Testis (tissue), 2 donors: ENCODE measurements at regions not wholly inside any gene's neighbourhood (a gene's known extent, or its start where the extent isn't known, plus 50 kb on each side); places are given as distances from the start of the nearest gene placed in this dataset.

Source experiments
- DNase-seq: peaks from one replicate; pipeline ENCODE4 v3.0.0-alpha.2; 2019
- H3K27ac ChIP-seq, 2 donors: fragments of 200-600 bp; sonication (generic); one replicate each; pipeline ENCODE4 v1.5.1; 2019
- H3K27me3 ChIP-seq: fragments of 200-600 bp; sonication (generic); one replicate; pipeline ENCODE4 v1.5.1; 2019
- H3K36me3 ChIP-seq: fragments of 200-600 bp; sonication (generic); one replicate; pipeline ENCODE4 v1.5.1; 2017; ENCODE audit warnings: low read depth; ENCODE audit errors: missing control alignments
- H3K4me1 ChIP-seq: fragments of 200-600 bp; sonication (generic); one replicate; pipeline ENCODE4 v1.5.1; 2019
- H3K4me3 ChIP-seq, 2 donors: fragments of 200-600 bp; sonication (generic); one replicate each; pipeline ENCODE4 v1.5.1; 2017 to 2019
- H3K9me3 ChIP-seq: fragments of 200-600 bp; sonication (generic); one replicate; pipeline ENCODE4 v1.5.1; 2017
- POLR2A ChIP-seq: fragments of 450-650 bp; IDR thresholded peaks from one replicate; pipeline ENCODE4 v1.6.1; 2017; ENCODE audit warnings: antibody characterized with exemption, mild to moderate bottlenecking, moderate library complexity
- WGBS, 2 donors: methylation state at CpG; one replicate each; pipeline ENCODE4 v1.1.5; 2018; 5-methylcytosine and 5-hydroxymethylcytosine counted together
- intact Hi-C: fragments of 100-400 bp; cut with DNase I; formaldehyde crosslinking; loops from one replicate; pipeline ENCODE4 v1.15.1; 2023; ENCODE audit warnings: low total_unique reads
- TF ChIP-seq, protein P1 (sequence below), 3 experiments: fragments of 450-650 bp in 2 of 3; fragments of 200-600 bp in 1 of 3; sonication (generic) in 1 of 3; IDR thresholded peaks; one replicate each; pipeline ENCODE4 v1.5.1; 2016 to 2019; ENCODE audit warnings: antibody characterized with exemption in 3 of 3, mild to moderate bottlenecking in 2 of 3, moderate library complexity in 1 of 3

DNA sequence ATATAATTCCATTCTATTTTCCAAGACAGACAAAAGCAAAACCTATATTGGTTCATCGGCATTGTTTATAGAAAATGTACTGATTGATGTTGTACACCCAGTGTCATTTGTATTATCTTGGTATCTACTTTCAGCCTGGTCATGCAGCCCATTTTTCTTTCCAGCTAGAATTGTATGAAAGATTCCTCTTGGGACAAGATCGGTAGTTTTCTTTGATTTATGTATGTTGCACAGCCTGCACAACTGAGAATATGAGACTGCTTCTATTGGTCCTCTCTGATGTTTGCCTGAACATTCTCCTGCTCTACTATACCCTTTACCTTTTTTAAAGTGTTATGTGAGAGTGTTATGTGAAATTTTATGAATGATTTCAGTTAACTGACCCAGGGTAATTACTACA, 487.7 kb upstream of the PRR20A start:
- no peak for DNase-seq
- Histone ChIP-seq H3K27ac (no peak overlapping the region), H3K4me3 (no peak overlapping the region), H3K9me3 (no peaks in the 10 kb centered on the region), H3K27me3 (no peaks in the 10 kb centered on the region), H3K4me1 (no peaks in the 10 kb centered on the region), H3K36me3 (no peaks in the 10 kb centered on the region)
- no peak for TF ChIP-seq POLR2A
- TF ChIP-seq, protein P1, sequence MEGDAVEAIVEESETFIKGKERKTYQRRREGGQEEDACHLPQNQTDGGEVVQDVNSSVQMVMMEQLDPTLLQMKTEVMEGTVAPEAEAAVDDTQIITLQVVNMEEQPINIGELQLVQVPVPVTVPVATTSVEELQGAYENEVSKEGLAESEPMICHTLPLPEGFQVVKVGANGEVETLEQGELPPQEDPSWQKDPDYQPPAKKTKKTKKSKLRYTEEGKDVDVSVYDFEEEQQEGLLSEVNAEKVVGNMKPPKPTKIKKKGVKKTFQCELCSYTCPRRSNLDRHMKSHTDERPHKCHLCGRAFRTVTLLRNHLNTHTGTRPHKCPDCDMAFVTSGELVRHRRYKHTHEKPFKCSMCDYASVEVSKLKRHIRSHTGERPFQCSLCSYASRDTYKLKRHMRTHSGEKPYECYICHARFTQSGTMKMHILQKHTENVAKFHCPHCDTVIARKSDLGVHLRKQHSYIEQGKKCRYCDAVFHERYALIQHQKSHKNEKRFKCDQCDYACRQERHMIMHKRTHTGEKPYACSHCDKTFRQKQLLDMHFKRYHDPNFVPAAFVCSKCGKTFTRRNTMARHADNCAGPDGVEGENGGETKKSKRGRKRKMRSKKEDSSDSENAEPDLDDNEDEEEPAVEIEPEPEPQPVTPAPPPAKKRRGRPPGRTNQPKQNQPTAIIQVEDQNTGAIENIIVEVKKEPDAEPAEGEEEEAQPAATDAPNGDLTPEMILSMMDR (IDR thresholded peaks at IDR 0.05): no peak
- intact Hi-C loops: no loop called here
- 61 to 74% methylated on average over 2 of the region's 2 CpGs for WGBS, 2 donors

DNA sequence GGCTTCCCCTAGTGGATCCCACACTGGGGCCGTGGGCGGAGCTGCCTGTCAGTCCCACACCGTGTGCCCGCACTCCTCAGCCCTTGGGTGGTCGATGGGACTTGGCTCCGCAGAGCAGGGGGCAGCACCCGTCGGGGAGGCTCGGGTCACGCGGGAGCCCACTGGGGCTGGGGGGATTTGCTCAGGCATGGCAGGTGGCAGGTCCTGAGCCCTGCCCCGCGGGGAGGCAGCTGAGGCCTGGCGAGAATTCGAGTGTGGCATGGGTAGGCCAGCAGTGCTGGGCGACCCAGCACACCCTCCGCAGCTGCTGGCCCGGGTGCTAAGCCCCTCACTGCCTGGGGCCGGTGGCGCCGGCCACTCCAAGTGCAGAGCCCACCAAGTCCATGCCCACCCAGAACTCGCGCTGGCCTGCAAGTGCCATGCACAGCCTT, 481.7 kb upstream of the PRR20A start:
- no peak for DNase-seq
- intact Hi-C loops: no loop called here

DNA sequence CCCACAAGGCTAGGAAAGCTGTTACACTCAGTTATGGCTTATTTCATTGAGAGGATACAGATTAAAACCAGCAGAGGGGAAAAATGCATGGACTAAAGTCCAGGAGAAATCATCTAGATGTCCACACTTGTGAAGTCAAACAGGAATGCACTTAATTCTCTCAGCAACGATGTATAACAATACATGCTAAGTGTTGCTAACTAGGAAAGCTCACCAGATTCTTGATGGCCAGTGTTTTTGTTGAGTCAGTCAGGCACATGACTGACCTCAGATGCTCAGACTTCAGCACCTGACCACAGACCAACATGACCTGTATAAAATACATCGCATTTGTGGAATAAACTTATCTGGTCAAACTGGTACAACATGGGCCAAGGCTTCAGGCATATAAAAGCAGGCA, 470.2 kb upstream of the PRR20A start:
- H3K4me1 ChIP-seq: no peaks in the 10 kb centered on the region
- H3K9me3 ChIP-seq: no peaks in the 10 kb centered on the region
- 88 to 92% methylated on average over 2 of the region's 2 CpGs for WGBS, 2 donors
- H3K4me3 ChIP-seq: no peak overlapping the region
- no peak for DNase-seq
- H3K36me3 ChIP-seq: no peaks in the 10 kb centered on the region
- intact Hi-C loops: no loop called here
- TF ChIP-seq POLR2A: no peak
- TF ChIP-seq, protein P1 (IDR thresholded peaks at IDR 0.05): no peak
- H3K27ac ChIP-seq: no peak overlapping the region
- no peaks in the 10 kb centered on the region for H3K27me3 ChIP-seq

More for the DNA sequence above, 481.7 kb upstream of the PRR20A start:
- Histone ChIP-seq H3K27ac (no peak overlapping the region), H3K27me3 (no peaks in the 10 kb centered on the region), H3K4me3 (no peak overlapping the region), H3K4me1 (no peaks in the 10 kb centered on the region), H3K9me3 (no peaks in the 10 kb centered on the region), H3K36me3 (no peaks in the 10 kb centered on the region)
- 91 to 100% methylated on average over 2 to 23 of the region's 23 CpGs for WGBS, 2 donors
- no peak for TF ChIP-seq POLR2A
- TF ChIP-seq, protein P1 (IDR thresholded peaks at IDR 0.05): no peak

DNA sequence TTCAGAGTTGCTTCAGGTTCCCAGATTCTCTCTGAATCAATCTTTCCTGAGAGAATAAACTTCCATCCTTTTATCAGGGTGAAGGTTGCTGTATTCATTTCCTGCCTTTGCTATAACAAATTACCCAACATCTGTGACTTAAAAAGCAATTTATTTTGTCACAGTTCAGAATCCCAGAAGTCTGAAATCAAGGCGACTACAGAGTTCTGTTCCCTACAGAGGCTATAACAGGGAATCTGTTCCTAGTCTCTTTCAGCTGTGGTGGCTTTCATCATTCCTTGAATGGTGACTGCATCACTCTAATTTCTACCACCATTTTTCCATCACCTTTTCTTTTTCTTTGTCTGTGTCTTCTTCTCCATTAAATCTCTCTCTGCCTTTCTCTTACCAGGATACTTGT, 459.3 kb upstream of the PRR20A start:
- H3K4me3 ChIP-seq: no peak overlapping the region
- WGBS, 2 donors: 80 to 82% methylated on average over 1 of the region's 1 CpG
- H3K4me1 ChIP-seq: no peaks in the 10 kb centered on the region
- TF ChIP-seq, protein P1 (IDR thresholded peaks at IDR 0.05): no peak
- TF ChIP-seq POLR2A: no peak
- H3K27ac ChIP-seq: no peak overlapping the region
- no peak for DNase-seq
- H3K27me3 ChIP-seq: no peaks in the 10 kb centered on the region
- no peaks in the 10 kb centered on the region for H3K9me3 ChIP-seq
- no peaks in the 10 kb centered on the region for H3K36me3 ChIP-seq
- intact Hi-C loops: no loop called here

GRCh38 chr13:56687131-56687530, 453.6 kb upstream of the PRR20A start:
- WGBS, 2 donors: 59 to 76% methylated on average over 1 of the region's 1 CpG
- H3K4me1 ChIP-seq: no peaks in the 10 kb centered on the region
- TF ChIP-seq, protein P1 (IDR thresholded peaks at IDR 0.05): no peak
- TF ChIP-seq POLR2A: no peak

More at GRCh38 chr13:56687131-56687530, 453.6 kb upstream of the PRR20A start:
- no peak for DNase-seq
- no peaks in the 10 kb centered on the region for H3K27me3 ChIP-seq
- no peak overlapping the region for H3K4me3 ChIP-seq
- no peaks in the 10 kb centered on the region for H3K36me3 ChIP-seq
- H3K27ac ChIP-seq: no peak overlapping the region
- intact Hi-C loops: no loop called here
- H3K9me3 ChIP-seq: no peaks in the 10 kb centered on the region
